SK-N-DZ (cell line): ENCODE measurements at regions not wholly inside any gene's neighbourhood (a gene's known extent, or its start where the extent isn't known, plus 50 kb on each side); places are given as distances from the start of the nearest gene placed in this dataset.

Experiments
- DNase-seq: peaks from one replicate; pipeline ENCODE4 v3.0.0-alpha.2; 2015; ENCODE audit warnings: low spot score
- small RNA-seq, 2 experiments: library from RNA; depleted of rRNA; stranded (forward); fragments of <200 nt; gene quantifications; one replicate each; pipeline ENCODE3, GENCODE V24; 2014

DNA sequence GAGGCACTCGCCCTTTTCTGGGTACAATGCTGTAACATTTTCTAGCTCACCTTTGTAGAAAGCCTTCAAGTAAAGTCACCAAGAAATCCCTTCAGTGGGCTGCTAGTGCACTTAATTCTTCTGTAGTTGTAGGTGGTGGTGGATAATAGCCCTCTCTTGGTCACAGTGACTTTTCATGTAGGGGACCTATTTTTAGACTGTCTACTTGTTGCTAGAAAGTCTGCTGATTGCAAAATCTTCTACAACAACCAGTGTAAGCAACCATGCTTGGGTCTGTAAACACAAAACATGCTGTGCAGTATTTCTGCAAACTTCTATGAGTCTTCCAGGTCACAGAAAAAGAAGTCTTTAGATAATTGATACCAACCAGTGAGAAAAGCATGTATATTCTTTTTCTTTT, 55.6 kb downstream of the PBDC1 start:
- DNase-seq = no peak

DNA sequence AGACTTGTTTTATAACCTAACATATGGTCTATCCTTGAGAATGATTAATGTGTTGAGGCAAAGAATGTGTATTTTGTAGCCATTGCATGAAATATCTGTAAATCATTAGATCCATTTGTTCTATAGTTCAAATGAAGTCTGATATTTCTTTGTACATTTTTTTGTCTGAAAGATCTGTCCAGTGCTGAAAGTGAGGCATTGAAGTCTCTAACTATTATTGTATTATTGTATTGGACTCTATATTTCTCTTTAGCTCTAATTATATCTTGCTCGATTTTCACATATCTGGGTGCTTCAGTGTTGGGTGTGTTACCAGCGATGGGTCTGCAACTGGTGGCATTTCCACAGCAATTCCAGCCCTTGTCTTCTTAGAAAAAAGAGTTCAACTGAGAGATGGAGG, 76.0 kb downstream of the PBDC1 start:
- DNase-seq = no peak

DNA sequence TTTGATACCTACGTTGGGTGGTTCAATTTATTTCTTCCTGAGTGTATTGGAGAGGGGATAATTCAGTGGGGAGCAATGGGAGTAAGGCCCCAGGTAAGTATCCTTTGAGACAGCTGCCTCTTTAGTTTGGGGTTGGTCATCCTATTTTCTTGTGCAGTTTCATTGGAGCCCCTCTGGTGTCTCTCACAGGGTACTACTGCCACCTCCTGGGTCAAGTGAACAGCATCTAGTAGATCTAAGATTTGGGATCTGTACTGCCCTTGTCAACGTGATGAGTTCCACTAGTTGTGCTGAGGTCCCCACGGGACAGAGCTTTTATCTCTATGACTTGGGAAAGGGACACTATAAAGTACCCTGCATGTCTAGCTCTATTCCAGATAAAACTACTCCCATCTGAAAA, 80.6 kb downstream of the PBDC1 start:
- DNase-seq = peak; percentile 32

DNA sequence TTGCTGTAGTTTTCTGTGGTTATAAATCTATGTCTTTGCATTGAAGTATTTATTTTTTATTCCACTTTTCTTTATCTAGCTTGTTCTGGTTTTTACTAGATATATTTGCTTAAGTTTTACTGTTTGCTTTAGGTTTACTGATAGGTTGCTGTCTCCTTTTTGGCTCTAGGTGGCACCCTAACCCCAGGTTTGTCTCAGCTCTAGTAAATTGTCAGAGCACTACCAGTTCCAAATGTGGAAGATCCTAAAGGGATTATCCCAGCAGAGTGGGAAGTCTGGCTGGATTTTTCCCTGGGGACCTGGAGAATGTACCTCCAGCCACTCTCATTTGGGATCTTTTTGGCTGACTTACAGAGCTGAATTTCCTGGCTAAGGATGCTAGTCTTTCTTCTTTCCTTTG, 106.1 kb downstream of the PBDC1 start:
- peak; percentile 58 for DNase-seq

Small RNA genes lying in the stretch of these regions (small RNA-seq; reads per million reads assigned to genes)
- 0 reads per million in 2 experiments for gene RNU6-867P
